NCI-H2107 treated with DMSO at 0.1 percent for 48 hours (cell line): ENCODE measurements at regions not wholly inside any gene's neighbourhood (a gene's known extent, or its start where the extent isn't known, plus 50 kb on each side); places are given as distances from the start of the nearest gene placed in this dataset.

Source experiments
- DNase-seq: peaks from one replicate; lab custom pipeline; 2025; ENCODE audit not compliant: unreplicated experiment; lab: John Stamatoyannopoulos, UW

DNA sequence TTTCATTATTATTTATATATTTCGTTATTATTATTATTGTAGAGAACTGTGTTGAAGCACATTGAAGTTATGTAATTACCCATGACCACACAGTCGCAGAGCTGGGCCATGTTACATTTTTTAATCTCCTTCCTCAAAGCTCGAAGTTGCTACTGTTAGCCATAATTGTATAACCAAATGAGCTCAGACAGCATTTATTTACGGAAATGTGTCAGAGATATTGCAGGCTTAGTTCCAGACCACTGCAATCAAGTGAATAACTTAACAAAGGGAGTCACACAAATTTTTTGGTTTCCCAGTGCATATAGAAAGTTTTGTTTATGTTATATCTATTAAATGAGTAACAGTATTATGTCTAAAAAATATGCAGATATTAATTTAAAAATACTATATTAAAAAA lies 147.1 kb upstream of the SLITRK1 start:
- DNase-seq, result no peak

DNA sequence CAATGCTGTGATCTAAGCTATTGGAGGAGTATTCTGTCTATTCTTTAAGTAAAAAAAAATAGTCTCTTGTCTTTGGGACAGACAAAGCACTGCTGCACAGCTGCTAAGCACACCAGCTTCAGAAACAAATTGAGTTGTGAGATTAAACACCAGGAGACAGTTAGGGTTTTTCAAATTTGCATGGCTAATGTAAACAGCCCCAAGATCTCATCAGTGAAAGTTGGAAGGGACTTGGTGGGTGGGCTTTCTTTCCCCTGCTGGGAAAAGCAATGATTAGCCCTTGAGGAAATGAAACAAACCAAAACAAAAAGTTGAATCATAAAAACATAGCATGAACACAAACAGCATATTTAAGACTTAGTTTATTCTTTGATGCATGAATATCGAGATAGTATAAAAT lies 143.6 kb upstream of the SLITRK1 start:
- no peak for DNase-seq

DNA sequence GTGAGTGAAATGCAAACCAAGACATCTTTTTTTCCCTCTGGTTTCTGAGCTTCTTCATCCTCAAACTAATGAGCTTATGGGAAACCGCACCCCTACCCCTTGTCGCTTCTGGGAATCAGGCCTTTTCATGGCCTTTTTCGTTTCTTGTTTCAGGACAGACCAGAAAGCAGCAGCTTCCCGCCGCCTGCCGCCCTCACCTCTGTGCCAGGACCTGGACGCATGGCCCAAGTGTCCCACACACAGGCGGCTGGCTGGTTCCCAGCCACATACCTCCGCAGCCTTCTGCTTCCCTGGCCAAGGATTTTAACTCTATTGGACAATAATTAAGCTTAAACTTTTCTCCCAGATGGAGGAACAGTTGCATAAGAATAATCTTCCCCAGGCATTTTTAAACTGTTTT lies 114.1 kb upstream of the SLITRK1 start:
- no peak for DNase-seq

DNA sequence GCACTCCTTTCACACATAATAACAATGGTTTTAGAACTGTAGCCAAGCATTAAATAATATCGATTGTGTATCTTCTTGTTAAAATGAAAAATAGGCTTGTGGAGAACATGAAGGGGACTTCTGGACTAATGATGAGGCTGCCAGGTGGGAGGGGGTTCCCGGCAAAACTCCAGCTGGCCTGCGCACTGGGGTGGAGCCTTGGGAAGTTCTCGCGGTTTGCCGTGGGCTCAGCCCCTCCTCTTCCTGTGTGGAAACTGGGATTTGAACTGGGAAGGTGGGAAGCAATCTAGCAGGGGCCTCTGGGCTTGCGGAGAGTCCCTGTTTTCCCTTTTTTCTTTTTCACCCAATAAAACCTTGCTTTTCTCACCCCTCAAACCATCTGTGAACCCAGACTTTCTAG lies 113.7 kb upstream of the SLITRK1 start:
- DNase-seq, result no peak

DNA sequence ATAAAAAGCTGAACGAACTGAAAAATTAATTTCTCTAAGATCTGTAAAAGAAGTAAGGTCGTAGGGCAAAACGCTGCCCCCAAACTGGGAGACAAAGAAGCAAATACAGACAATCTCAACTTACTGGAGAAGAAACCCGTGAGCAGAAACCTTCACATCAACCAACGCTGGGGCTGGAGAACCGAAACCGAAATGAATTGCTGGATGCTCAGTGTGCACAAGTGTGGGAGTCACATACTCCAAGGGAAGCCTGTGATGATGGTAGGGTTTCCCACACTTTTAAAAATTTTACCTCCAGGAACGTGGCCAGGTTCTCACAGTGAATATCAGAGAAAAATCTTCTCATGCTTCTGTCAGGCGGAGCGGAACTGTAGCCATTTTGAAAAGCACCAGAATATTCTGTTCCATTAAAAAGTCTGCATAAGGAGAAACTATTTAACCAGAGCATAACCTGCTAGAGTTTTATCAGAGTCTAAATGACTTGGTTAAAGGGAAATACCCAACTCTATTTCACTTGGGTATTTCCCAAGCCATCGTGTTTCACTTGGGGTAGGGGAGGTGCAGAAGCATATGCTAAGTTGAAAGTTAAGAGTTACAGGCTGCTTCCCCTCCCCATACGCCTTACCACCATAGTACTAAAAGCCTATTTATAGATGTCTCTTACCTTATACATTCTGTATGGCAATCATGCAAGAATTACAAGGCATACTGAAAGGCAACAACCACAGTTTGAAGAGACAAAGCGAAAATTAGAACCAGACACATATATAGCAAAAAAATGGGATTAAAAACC lies 110.5 kb upstream of the SLITRK1 start:
- DNase-seq, result no peak

DNA sequence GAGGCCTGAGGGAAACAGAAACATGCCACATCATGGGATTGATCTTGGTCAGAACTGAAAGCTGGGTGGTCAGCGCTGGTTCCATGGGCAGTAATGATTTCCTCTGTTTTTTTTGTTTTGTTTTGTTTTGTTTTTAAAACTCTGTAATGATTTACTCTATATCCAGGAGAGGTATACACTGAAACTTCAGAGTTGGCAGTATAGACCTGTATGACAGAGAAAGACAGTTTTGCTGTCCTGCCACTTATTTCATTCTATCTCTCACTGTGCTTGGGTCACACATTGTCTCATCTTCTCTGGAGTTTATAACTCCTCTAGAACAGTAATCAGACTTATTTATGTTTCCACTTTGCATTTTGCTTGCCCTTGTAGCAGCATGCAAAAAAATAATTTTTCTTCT lies 105.1 kb upstream of the SLITRK1 start:
- DNase-seq, result no peak

DNA sequence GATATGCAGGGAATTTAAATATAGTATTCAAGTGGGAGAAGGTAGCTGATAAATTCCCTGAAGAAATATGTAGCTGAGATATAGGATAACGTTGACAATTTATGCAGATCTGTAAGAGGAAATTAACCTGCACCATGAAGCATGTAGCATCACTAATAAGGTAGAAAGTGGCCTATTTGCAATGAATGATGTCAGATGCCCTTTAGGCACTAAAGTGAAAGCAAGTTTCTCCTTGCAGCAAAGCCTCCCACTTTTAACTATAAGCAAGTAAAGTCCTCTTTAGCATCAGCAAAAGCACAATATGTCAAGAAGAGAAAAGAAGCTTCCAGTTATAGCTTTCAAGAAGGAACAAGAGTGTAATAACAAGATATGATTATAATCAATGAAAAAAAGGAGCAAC lies 102.5 kb upstream of the SLITRK1 start:
- DNase-seq, result no peak

DNA sequence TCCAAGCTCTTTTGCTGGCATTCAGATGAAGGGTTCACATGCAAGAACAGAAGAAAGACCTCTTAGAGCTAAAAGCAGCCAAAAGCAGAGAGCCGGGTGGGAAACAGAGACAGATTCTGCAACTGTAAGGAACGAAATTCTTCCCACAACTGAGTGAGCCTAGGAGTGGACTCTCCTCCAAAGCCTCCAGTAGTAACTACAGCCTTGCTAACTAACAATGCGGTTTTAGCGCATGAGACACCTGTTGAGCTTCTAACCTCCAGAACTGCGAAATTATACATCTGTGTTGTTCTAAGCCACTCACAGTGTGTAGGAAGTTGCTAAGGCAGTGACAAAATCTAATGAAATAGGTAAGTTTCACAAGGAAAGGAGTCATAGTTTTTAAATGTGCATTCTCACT lies 98.1 kb upstream of the SLITRK1 start:
- DNase-seq, result no peak

DNA sequence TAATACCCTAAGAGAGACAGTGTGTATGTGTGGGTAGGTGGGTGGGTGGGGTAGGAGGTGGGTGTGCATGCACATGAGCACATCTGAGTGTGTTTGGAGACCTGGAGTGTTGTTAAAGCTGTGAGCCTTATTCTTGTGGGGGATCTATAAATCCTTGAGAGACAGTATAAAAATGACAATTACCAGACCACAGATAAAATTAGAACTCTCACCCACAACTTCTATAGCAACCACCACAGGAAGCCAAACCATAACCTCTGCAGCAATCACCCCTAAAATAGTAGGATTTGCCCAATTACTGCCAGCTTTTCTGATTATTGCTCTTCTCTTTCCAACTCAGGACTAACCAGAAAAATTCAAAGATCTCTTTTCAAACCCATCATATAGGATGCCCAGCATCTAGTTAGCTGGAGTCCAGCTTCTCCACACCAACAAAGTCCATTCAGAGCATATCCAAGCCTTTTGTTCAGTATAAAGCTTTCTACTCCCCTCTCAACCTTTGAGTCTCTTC lies 93.4 kb upstream of the SLITRK1 start:
- DNase-seq, result no peak

DNA sequence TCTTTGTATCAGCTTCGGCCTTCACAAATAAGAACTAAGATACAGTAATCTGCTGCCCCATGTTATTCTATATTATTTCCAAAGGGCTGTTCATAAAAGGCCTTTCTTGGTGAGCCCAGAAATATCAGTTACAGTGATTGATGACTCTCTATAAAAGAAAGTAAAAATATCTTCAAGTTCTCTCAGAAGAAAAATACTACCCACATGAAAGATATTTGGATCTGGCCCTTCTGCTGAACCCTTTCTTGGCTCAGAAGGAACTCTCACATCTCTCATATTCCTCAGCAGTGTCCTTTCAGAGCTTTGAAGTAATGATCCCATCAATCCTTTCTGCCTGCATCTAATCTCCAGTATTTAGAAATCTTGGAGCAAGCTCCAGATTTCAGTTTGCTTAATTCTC lies 76.3 kb upstream of the SLITRK1 start:
- no peak for DNase-seq

DNA sequence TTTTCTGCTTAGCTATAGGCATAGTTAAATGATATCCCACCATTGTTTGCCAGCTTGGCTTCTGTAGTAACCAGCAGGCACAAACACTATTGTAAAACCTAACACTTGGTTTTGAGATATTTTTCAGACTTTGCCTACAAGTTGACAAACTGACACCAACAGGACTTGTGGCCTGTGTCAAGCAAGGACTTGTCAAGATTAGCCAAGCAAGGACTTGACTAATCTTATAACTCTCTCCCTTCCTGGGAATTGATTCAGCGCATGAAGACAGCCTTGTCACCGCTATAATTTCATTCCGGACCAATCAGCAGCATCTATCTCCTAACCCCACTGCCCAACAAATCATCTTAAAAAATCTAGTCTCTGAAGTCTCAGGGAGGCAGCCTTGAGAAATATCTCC lies 72.7 kb upstream of the SLITRK1 start:
- DNase-seq, result no peak

GRCh38 chr13:83953916-83954315 lies 71.6 kb upstream of the SLITRK1 start:
- DNase-seq, result no peak

DNA sequence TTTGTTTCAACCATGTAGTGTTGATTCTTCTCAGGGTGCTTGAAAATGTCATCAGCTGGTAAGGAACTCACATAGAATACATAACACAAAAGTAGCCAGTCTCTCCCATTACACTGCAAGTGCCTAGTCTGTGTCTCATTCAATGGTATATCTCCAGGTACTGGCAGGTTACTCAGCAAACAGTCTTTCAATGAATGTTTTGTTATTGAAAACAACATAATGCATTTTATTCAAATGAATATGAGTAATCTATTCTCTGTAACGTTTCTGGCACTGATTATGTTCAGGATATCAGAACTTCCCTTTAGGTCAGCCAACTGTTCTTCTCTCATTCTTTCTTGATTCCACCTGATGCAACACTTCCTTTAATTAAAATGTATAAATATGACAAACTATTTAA lies 68.0 kb upstream of the SLITRK1 start:
- no peak for DNase-seq

- DNase-seq, result no peak
Measured at GRCh38 chr13:83943530-83944279, 61.4 kb upstream of the SLITRK1 start.

DNA sequence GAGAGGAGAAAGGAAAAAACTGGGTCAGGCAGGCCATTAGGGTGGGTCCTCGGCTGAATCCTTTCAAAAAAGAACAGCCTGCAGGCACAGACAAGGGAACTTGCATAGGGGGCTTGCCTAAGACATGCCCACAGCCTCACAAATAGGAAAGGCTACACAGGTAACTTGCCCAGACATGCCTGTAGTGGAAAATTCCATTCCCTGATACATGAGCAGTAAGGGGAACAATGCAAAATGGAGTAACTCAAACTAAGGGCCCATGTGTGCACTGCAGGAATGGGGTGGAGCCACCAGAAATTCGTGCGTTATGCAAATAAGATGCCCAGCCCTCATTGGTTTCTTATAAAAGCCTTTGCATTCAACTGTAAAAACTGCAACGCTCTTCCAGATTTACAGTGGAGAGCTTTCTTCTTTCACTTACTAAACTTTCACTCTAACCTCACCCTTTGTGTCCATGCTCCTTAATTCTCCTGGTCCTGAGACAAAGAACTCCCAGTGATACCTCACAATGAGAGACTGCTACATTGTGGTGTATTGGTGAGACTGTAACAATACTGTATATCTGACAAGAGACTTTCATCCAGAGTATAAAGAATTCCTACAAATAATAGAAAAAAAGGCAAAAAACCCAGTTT lies 59.5 kb upstream of the SLITRK1 start:
- no peak for DNase-seq

GRCh38 chr13:83940742-83941141 lies 58.5 kb upstream of the SLITRK1 start:
- DNase-seq, result no peak

DNA sequence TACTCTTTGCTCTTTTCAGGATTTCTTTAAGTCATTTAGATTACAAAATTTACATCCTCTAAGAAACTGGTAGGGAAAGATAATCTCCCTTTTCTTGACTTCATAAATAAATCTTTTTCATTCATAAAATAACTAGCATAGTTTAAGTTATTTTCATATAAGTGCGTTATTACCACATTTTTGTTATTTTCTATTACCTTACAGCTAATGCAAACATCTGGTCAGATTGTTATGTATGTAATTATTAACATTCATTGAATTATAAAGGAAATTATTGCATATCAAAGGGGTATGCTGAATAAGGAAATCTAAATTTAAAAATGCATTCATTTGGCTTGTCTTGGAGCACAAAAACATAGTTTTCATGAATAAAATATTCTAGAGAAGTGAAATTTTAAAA lies 55.3 kb upstream of the SLITRK1 start:
- DNase-seq, result no peak

GRCh38 chr13:83935566-83935965 lies 53.3 kb upstream of the SLITRK1 start:
- no peak for DNase-seq
